ENCODE measurements at regions not wholly inside any gene's neighbourhood (a gene's known extent, or its start where the extent isn't known, plus 50 kb on each side); places are given as distances from the start of the nearest gene placed in this dataset.
A peak's percentile ranks its signal among the peaks of the same experiment; 100 is the strongest.

DNA sequence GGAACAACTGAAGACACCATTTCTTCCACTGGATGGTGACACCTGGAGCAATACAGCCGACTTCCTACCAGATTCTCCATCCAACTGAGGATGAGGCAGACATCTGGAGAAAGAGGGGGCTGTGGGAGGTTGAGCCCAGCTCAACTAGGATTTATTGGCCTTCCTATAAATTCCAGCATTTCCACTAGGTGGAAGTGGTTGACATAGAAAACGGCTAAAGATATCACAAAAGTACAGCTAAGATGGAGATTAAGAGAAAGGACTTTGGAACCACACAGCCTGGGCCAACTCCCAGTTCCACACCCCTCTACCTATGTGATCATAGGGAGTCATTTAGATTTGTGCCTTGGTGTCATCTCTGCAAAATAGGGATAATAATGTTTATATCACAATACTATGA is 61.3 kb upstream of the CAV2 start:
- no peak overlapping the region for H3K9ac ChIP-seq (ENCODE audit: low read length)
- no peak overlapping the region for H3K4me3 ChIP-seq (replicated peaks in 1 of 2; ENCODE audit: low read depth in 1 of 2, low read length in 2 of 2)
- H4K20me1 ChIP-seq (ENCODE audit: insufficient read depth) = no peaks in the 10 kb centered on the region
- H3K4me2 ChIP-seq (ENCODE audit: low read length) = peak overlapping the region; percentile 32; the same call in 1 of the 2 replicates
- H3K79me2 ChIP-seq (ENCODE audit: insufficient read depth, low read length) = peaks cover 21% of the 10 kb centered on the region; the same call in 1 of the 2 replicates
- POLR2A ChIA-PET = interaction anchor here (0.7 to 0.8 kb wide), 2 partner anchors 27 to 88 kb away, joined by 3 read pairs; no protein-coding TSS in a partner anchor
- H3K4me1 ChIP-seq (ENCODE audit: control insufficient read depth in 1 of 2, insufficient read depth in 2 of 2, low read length in 2 of 2) = peaks cover 58 to 88% of the 10 kb centered on the region in 2 experiments
- H3K9me3 ChIP-seq (ENCODE audit: control insufficient read depth in 1 of 2, insufficient read depth in 1 of 2, low read depth in 1 of 2, low read length in 2 of 2) = no peaks in the 10 kb centered on the region
- H3K36me3 ChIP-seq (ENCODE audit: control insufficient read depth in 1 of 2, insufficient read depth in 2 of 2, low read length in 2 of 2) = peaks cover 0 to 25% of the 10 kb centered on the region in 2 experiments; a peak in 2 of 4 replicates
- H3K27ac ChIP-seq (ENCODE audit: low read depth, low read length) = peak overlapping the region; percentile 55
- no peak for DNase-seq (ENCODE audit: low read depth, low spot score)
- peak; percentile 17; the same call in 1 of the 2 replicates for ATAC-seq
- no peak overlapping the region for H2AFZ ChIP-seq (ENCODE audit: low read depth, low read length, poor library complexity, severe bottlenecking)
- BruUV-seq (replicated peaks) = no TSS peak
- no peak for TF ChIP-seq SP1 (IDR thresholded peaks at IDR 0.05; ENCODE audit: low read depth)
- peak; percentile 45; the same call in 1 of the 2 replicates for TF ChIP-seq CBX3 (IDR thresholded peaks at IDR 0.05; ENCODE audit: low read depth)
- TF ChIP-seq POLR2AphosphoS5 (IDR thresholded peaks at IDR 0.05; ENCODE audit: low read depth, low read length) = no peak
- no peak for TF ChIP-seq POLR2A (IDR thresholded peaks at IDR 0.05; ENCODE audit: borderline replicate concordance, extremely low read depth, insufficient read depth, insufficient read length)
- TF ChIP-seq EZH2phosphoT487 (IDR thresholded peaks at IDR 0.05; ENCODE audit: borderline replicate concordance) = no peak
- TF ChIP-seq RAD21 (IDR thresholded peaks at IDR 0.05; ENCODE audit: low read depth) = peak; percentile 60
- TF ChIP-seq SIN3A (IDR thresholded peaks at IDR 0.05; ENCODE audit: low read depth) = no peak
- TF ChIP-seq, protein P1, sequence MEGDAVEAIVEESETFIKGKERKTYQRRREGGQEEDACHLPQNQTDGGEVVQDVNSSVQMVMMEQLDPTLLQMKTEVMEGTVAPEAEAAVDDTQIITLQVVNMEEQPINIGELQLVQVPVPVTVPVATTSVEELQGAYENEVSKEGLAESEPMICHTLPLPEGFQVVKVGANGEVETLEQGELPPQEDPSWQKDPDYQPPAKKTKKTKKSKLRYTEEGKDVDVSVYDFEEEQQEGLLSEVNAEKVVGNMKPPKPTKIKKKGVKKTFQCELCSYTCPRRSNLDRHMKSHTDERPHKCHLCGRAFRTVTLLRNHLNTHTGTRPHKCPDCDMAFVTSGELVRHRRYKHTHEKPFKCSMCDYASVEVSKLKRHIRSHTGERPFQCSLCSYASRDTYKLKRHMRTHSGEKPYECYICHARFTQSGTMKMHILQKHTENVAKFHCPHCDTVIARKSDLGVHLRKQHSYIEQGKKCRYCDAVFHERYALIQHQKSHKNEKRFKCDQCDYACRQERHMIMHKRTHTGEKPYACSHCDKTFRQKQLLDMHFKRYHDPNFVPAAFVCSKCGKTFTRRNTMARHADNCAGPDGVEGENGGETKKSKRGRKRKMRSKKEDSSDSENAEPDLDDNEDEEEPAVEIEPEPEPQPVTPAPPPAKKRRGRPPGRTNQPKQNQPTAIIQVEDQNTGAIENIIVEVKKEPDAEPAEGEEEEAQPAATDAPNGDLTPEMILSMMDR (IDR thresholded peaks at IDR 0.05 in 2 of 3, conservative IDR thresholded peaks at IDR 0.05 in 1 of 3; ENCODE audit: borderline replicate concordance in 1 of 3, insufficient read depth in 1 of 3, low read depth in 2 of 3, low read length in 2 of 3) = peak; percentile 5 to 39 (median 27); a peak in 3 of 6 replicates
- TF ChIP-seq JUND (IDR thresholded peaks at IDR 0.05) = no peak
- TF ChIP-seq ELF1 (IDR thresholded peaks at IDR 0.05; ENCODE audit: borderline replicate concordance, low read depth) = no peak
- H3K9me2 ChIP-seq (ENCODE audit: insufficient read depth) = no peaks in the 10 kb centered on the region
- intact Hi-C loops (cut with micrococcal nuclease) = no loop called here
- no peaks in the 10 kb centered on the region for H3K27me3 ChIP-seq (ENCODE audit: insufficient read depth, low read length)
- RAD21 ChIA-PET (ENCODE audit: low non-redundant PET in 1 of 2, low total read pairs in 2 of 2, uncharacterized antibody in 2 of 2, unreplicated experiment in 2 of 2) = no interaction called here
- CTCF ChIA-PET = interaction anchor here (1.2 to 1.4 kb wide), 2 partner anchors 9 to 151 kb away, joined by 4 to 7 read pairs; no protein-coding TSS in a partner anchor

Data from HCT116 (cell line).